ENCODE measurements at regions not wholly inside any gene's neighbourhood (a gene's known extent, or its start where the extent isn't known, plus 50 kb on each side); places are given as distances from the start of the nearest gene placed in this dataset.

- TF ChIP-seq CTCF (IDR thresholded peaks at IDR 0.05; ENCODE audit: extremely low read depth, insufficient read depth, missing control alignments): no peak
- in situ Hi-C loops (cut with MboI; ENCODE audit: low pct_unique_long_range_greater_than_20kb, low sequenced_read_pairs, unreplicated experiment): no loop called here
- DNase-seq (ENCODE audit: low spot score): no peak
Observed at GRCh38 chr17:77798031-77798430, 160.5 kb upstream of the TNRC6C start.

GRCh38 chr17:77798481-77798880, 160.0 kb upstream of the TNRC6C start:
- in situ Hi-C loops (cut with MboI; ENCODE audit: low pct_unique_long_range_greater_than_20kb, low sequenced_read_pairs, unreplicated experiment): no loop called here
- no peak for TF ChIP-seq CTCF (IDR thresholded peaks at IDR 0.05; ENCODE audit: extremely low read depth, insufficient read depth, missing control alignments)
- DNase-seq (ENCODE audit: low spot score): no peak

- in situ Hi-C loops (cut with MboI; ENCODE audit: low pct_unique_long_range_greater_than_20kb, low sequenced_read_pairs, unreplicated experiment): no loop called here
- no peak for DNase-seq (ENCODE audit: low spot score)
- no peak for TF ChIP-seq CTCF (IDR thresholded peaks at IDR 0.05; ENCODE audit: extremely low read depth, insufficient read depth, missing control alignments)
Observed at GRCh38 chr17:77800816-77801215, 157.7 kb upstream of the TNRC6C start.

GRCh38 chr17:77801545-77802332, 156.8 kb upstream of the TNRC6C start:
- in situ Hi-C loops (cut with MboI; ENCODE audit: low pct_unique_long_range_greater_than_20kb, low sequenced_read_pairs, unreplicated experiment): no loop called here
- TF ChIP-seq CTCF (IDR thresholded peaks at IDR 0.05; ENCODE audit: extremely low read depth, insufficient read depth, missing control alignments): no peak
- DNase-seq (ENCODE audit: low spot score): no peak

GRCh38 chr17:77802333-77802615, 156.2 kb upstream of the TNRC6C start:
- in situ Hi-C loops (cut with MboI; ENCODE audit: low pct_unique_long_range_greater_than_20kb, low sequenced_read_pairs, unreplicated experiment): no loop called here
- TF ChIP-seq CTCF (IDR thresholded peaks at IDR 0.05; ENCODE audit: extremely low read depth, insufficient read depth, missing control alignments): no peak
- no peak for DNase-seq (ENCODE audit: low spot score)

GRCh38 chr17:77802811-77803220, 155.7 kb upstream of the TNRC6C start:
- DNase-seq (ENCODE audit: low spot score): no peak
- no peak for TF ChIP-seq CTCF (IDR thresholded peaks at IDR 0.05; ENCODE audit: extremely low read depth, insufficient read depth, missing control alignments)
- in situ Hi-C loops (cut with MboI; ENCODE audit: low pct_unique_long_range_greater_than_20kb, low sequenced_read_pairs, unreplicated experiment): no loop called here

Measured in GM13977 (cell line).